ENCODE measurements at regions not wholly inside any gene's neighbourhood (a gene's known extent, or its start where the extent isn't known, plus 50 kb on each side); places are given as distances from the start of the nearest gene placed in this dataset.

- Mint-ChIP-seq H3K27me3 (no peaks in the 10 kb centered on the region), H3K36me3 (no peaks in the 10 kb centered on the region)
Observed at GRCh38 chr2:187854801-187855200, 300.6 kb upstream of the TFPI start.

GRCh38 chr2:187855689-187856088 lies 301.5 kb upstream of the TFPI start:
- no peaks in the 10 kb centered on the region for H3K9me3 Mint-ChIP-seq (ENCODE audit: low read depth)
- H3K4me1 Mint-ChIP-seq (ENCODE audit: low read depth), result no peaks in the 10 kb centered on the region
- no peak overlapping the region for H3K27ac Mint-ChIP-seq
- H3K27me3 Mint-ChIP-seq, result no peaks in the 10 kb centered on the region
- no peaks in the 10 kb centered on the region for H3K36me3 Mint-ChIP-seq
- no peak overlapping the region for H3K4me3 Mint-ChIP-seq

More at GRCh38 chr2:187854801-187855200, 300.6 kb upstream of the TFPI start:
- Mint-ChIP-seq H3K4me1 (ENCODE audit: low read depth) (no peaks in the 10 kb centered on the region), H3K9me3 (ENCODE audit: low read depth) (no peaks in the 10 kb centered on the region), H3K27ac (no peak overlapping the region), H3K4me3 (no peak overlapping the region)

- Mint-ChIP-seq H3K4me3 (no peak overlapping the region), H3K36me3 (no peaks in the 10 kb centered on the region), H3K27ac (no peak overlapping the region), H3K4me1 (ENCODE audit: low read depth) (no peaks in the 10 kb centered on the region), H3K27me3 (no peaks in the 10 kb centered on the region), H3K9me3 (ENCODE audit: low read depth) (no peaks in the 10 kb centered on the region)
Observed at GRCh38 chr2:187857826-187858225, 303.6 kb upstream of the TFPI start.

- no peaks in the 10 kb centered on the region for H3K4me1 Mint-ChIP-seq (ENCODE audit: low read depth)
- no peaks in the 10 kb centered on the region for H3K36me3 Mint-ChIP-seq
- H3K27ac Mint-ChIP-seq, result no peak overlapping the region
- no peak overlapping the region for H3K4me3 Mint-ChIP-seq
- H3K9me3 Mint-ChIP-seq (ENCODE audit: low read depth), result no peaks in the 10 kb centered on the region
- no peaks in the 10 kb centered on the region for H3K27me3 Mint-ChIP-seq
Observed at GRCh38 chr2:187862715-187863114, 308.5 kb upstream of the TFPI start.

- peaks cover 3% of the 10 kb centered on the region for H3K9me3 Mint-ChIP-seq (ENCODE audit: low read depth)
- H3K4me3 Mint-ChIP-seq, result no peak overlapping the region
- no peaks in the 10 kb centered on the region for H3K36me3 Mint-ChIP-seq
- H3K4me1 Mint-ChIP-seq (ENCODE audit: low read depth), result no peaks in the 10 kb centered on the region
- H3K27ac Mint-ChIP-seq, result no peak overlapping the region
- peaks cover 2% of the 10 kb centered on the region for H3K27me3 Mint-ChIP-seq
Observed at GRCh38 chr2:187865025-187865424, 310.8 kb upstream of the TFPI start.

GRCh38 chr2:187867165-187867564 lies 312.9 kb upstream of the TFPI start:
- no peak overlapping the region for H3K27ac Mint-ChIP-seq
- peaks cover 3% of the 10 kb centered on the region for H3K9me3 Mint-ChIP-seq (ENCODE audit: low read depth)
- no peaks in the 10 kb centered on the region for H3K4me1 Mint-ChIP-seq (ENCODE audit: low read depth)
- peaks cover 2% of the 10 kb centered on the region for H3K27me3 Mint-ChIP-seq
- no peak overlapping the region for H3K4me3 Mint-ChIP-seq
- no peaks in the 10 kb centered on the region for H3K36me3 Mint-ChIP-seq

GRCh38 chr2:187869195-187869594 lies 315.0 kb upstream of the TFPI start:
- peaks cover 2% of the 10 kb centered on the region for H3K27me3 Mint-ChIP-seq
- H3K9me3 Mint-ChIP-seq (ENCODE audit: low read depth), result peaks cover 3% of the 10 kb centered on the region
- H3K4me1 Mint-ChIP-seq (ENCODE audit: low read depth), result no peaks in the 10 kb centered on the region
- no peak overlapping the region for H3K4me3 Mint-ChIP-seq
- no peaks in the 10 kb centered on the region for H3K36me3 Mint-ChIP-seq
- H3K27ac Mint-ChIP-seq, result no peak overlapping the region

GRCh38 chr2:187871506-187871905 lies 317.3 kb upstream of the TFPI start:
- peaks cover 2% of the 10 kb centered on the region for H3K27me3 Mint-ChIP-seq
- H3K4me1 Mint-ChIP-seq (ENCODE audit: low read depth), result no peaks in the 10 kb centered on the region
- H3K36me3 Mint-ChIP-seq, result no peaks in the 10 kb centered on the region
- H3K9me3 Mint-ChIP-seq (ENCODE audit: low read depth), result peaks cover 3% of the 10 kb centered on the region
- no peak overlapping the region for H3K4me3 Mint-ChIP-seq
- no peak overlapping the region for H3K27ac Mint-ChIP-seq

GRCh38 chr2:187873132-187873531 lies 318.9 kb upstream of the TFPI start:
- H3K27ac Mint-ChIP-seq, result no peak overlapping the region
- H3K4me3 Mint-ChIP-seq, result no peak overlapping the region
- H3K27me3 Mint-ChIP-seq, result peaks cover 2% of the 10 kb centered on the region
- H3K4me1 Mint-ChIP-seq (ENCODE audit: low read depth), result no peaks in the 10 kb centered on the region
- H3K36me3 Mint-ChIP-seq, result no peaks in the 10 kb centered on the region
- peaks cover 3% of the 10 kb centered on the region for H3K9me3 Mint-ChIP-seq (ENCODE audit: low read depth)

GRCh38 chr2:187874786-187875185 lies 320.6 kb upstream of the TFPI start:
- no peak overlapping the region for H3K27ac Mint-ChIP-seq

GRCh38 chr2:187875261-187876141 lies 321.3 kb upstream of the TFPI start:
- no peaks in the 10 kb centered on the region for H3K27me3 Mint-ChIP-seq
- H3K4me3 Mint-ChIP-seq, result no peak overlapping the region
- H3K27ac Mint-ChIP-seq, result no peak overlapping the region
- no peaks in the 10 kb centered on the region for H3K9me3 Mint-ChIP-seq (ENCODE audit: low read depth)
- no peaks in the 10 kb centered on the region for H3K4me1 Mint-ChIP-seq (ENCODE audit: low read depth)
- H3K36me3 Mint-ChIP-seq, result no peaks in the 10 kb centered on the region

More at GRCh38 chr2:187874786-187875185, 320.6 kb upstream of the TFPI start:
- no peaks in the 10 kb centered on the region for H3K4me1 Mint-ChIP-seq (ENCODE audit: low read depth)
- H3K9me3 Mint-ChIP-seq (ENCODE audit: low read depth), result no peaks in the 10 kb centered on the region
- no peaks in the 10 kb centered on the region for H3K36me3 Mint-ChIP-seq
- H3K27me3 Mint-ChIP-seq, result no peaks in the 10 kb centered on the region
- no peak overlapping the region for H3K4me3 Mint-ChIP-seq

- H3K4me3 Mint-ChIP-seq, result no peak overlapping the region
- H3K27ac Mint-ChIP-seq, result no peak overlapping the region
- H3K4me1 Mint-ChIP-seq (ENCODE audit: low read depth), result no peaks in the 10 kb centered on the region
- H3K36me3 Mint-ChIP-seq, result no peaks in the 10 kb centered on the region
- H3K27me3 Mint-ChIP-seq, result no peaks in the 10 kb centered on the region
- H3K9me3 Mint-ChIP-seq (ENCODE audit: low read depth), result no peaks in the 10 kb centered on the region
Observed at GRCh38 chr2:187876554-187876953, 322.3 kb upstream of the TFPI start.

- H3K4me1 Mint-ChIP-seq (ENCODE audit: low read depth), result no peaks in the 10 kb centered on the region
Observed at GRCh38 chr2:187877391-187877790, 323.2 kb upstream of the TFPI start.

GRCh38 chr2:187878112-187878511 lies 323.9 kb upstream of the TFPI start:
- no peak overlapping the region for H3K27ac Mint-ChIP-seq
- no peaks in the 10 kb centered on the region for H3K4me1 Mint-ChIP-seq (ENCODE audit: low read depth)
- no peaks in the 10 kb centered on the region for H3K36me3 Mint-ChIP-seq
- no peaks in the 10 kb centered on the region for H3K27me3 Mint-ChIP-seq
- H3K4me3 Mint-ChIP-seq, result no peak overlapping the region
- no peaks in the 10 kb centered on the region for H3K9me3 Mint-ChIP-seq (ENCODE audit: low read depth)

More at GRCh38 chr2:187877391-187877790, 323.2 kb upstream of the TFPI start:
- H3K4me3 Mint-ChIP-seq, result no peak overlapping the region
- no peaks in the 10 kb centered on the region for H3K9me3 Mint-ChIP-seq (ENCODE audit: low read depth)
- no peak overlapping the region for H3K27ac Mint-ChIP-seq
- no peaks in the 10 kb centered on the region for H3K36me3 Mint-ChIP-seq
- H3K27me3 Mint-ChIP-seq, result no peaks in the 10 kb centered on the region

GRCh38 chr2:187879491-187879890 lies 325.3 kb upstream of the TFPI start:
- Mint-ChIP-seq H3K4me1 (ENCODE audit: low read depth) (no peaks in the 10 kb centered on the region), H3K36me3 (no peaks in the 10 kb centered on the region), H3K27me3 (no peaks in the 10 kb centered on the region), H3K27ac (no peak overlapping the region), H3K9me3 (ENCODE audit: low read depth) (no peaks in the 10 kb centered on the region), H3K4me3 (no peak overlapping the region)

- Mint-ChIP-seq H3K9me3 (ENCODE audit: low read depth) (no peaks in the 10 kb centered on the region), H3K36me3 (no peaks in the 10 kb centered on the region), H3K4me3 (no peak overlapping the region), H3K27ac (no peak overlapping the region), H3K27me3 (peaks cover 3% of the 10 kb centered on the region), H3K4me1 (ENCODE audit: low read depth) (no peaks in the 10 kb centered on the region)
Observed at GRCh38 chr2:187884003-187884402, 329.8 kb upstream of the TFPI start.
